ENCODE measurements at regions not wholly inside any gene's neighbourhood (a gene's known extent, or its start where the extent isn't known, plus 50 kb on each side); places are given as distances from the start of the nearest gene placed in this dataset.

- no peak for TF ChIP-seq POLR2A (IDR thresholded peaks at IDR 0.05)
- no peak for TF ChIP-seq CTCF (IDR thresholded peaks at IDR 0.05)
- no peak for TF ChIP-seq EP300 (IDR thresholded peaks at IDR 0.05)
These were observed 375.5 kb downstream of the TCERG1L start for GRCh38 chr10:130935897-130936550.
